ENCODE measurements at regions not wholly inside any gene's neighbourhood (a gene's known extent, or its start where the extent isn't known, plus 50 kb on each side); places are given as distances from the start of the nearest gene placed in this dataset.

- TF ChIP-seq CTCF (conservative IDR thresholded peaks at IDR 0.05; ENCODE audit: low read depth, low read length) = no peak
Measured at GRCh38 chr3:16802389-16802788, 82.4 kb upstream of the PLCL2 start.

GRCh38 chr3:16803019-16803418 is 81.7 kb upstream of the PLCL2 start:
- no peak overlapping the region for H3K4me3 ChIP-seq (ENCODE audit: low read depth, low read length)
- no peak for DNase-seq (ENCODE audit: low read depth)
- no peak for TF ChIP-seq CTCF (conservative IDR thresholded peaks at IDR 0.05; ENCODE audit: low read depth, low read length)

More at GRCh38 chr3:16802389-16802788, 82.4 kb upstream of the PLCL2 start:
- no peak for DNase-seq (ENCODE audit: low read depth)
- H3K4me3 ChIP-seq (ENCODE audit: low read depth, low read length) = no peak overlapping the region

- H3K4me3 ChIP-seq (ENCODE audit: low read depth, low read length) = no peak overlapping the region
- no peak for DNase-seq (ENCODE audit: low read depth)
- no peak for TF ChIP-seq CTCF (conservative IDR thresholded peaks at IDR 0.05; ENCODE audit: low read depth, low read length)
Measured at GRCh38 chr3:16807391-16807790, 77.4 kb upstream of the PLCL2 start.

- no peak for TF ChIP-seq CTCF (conservative IDR thresholded peaks at IDR 0.05; ENCODE audit: low read depth, low read length)
- no peak overlapping the region for H3K4me3 ChIP-seq (ENCODE audit: low read depth, low read length)
- DNase-seq (ENCODE audit: low read depth) = no peak
Measured at GRCh38 chr3:16808393-16809107, 76.2 kb upstream of the PLCL2 start.

- DNase-seq (ENCODE audit: low read depth) = no peak
- TF ChIP-seq CTCF (conservative IDR thresholded peaks at IDR 0.05; ENCODE audit: low read depth, low read length) = no peak
Measured at GRCh38 chr3:16809482-16809881, 75.3 kb upstream of the PLCL2 start.

GRCh38 chr3:16809993-16810392 is 74.8 kb upstream of the PLCL2 start:
- DNase-seq (ENCODE audit: low read depth) = no peak
- no peak for TF ChIP-seq CTCF (conservative IDR thresholded peaks at IDR 0.05; ENCODE audit: low read depth, low read length)
- no peak overlapping the region for H3K4me3 ChIP-seq (ENCODE audit: low read depth, low read length)

More at GRCh38 chr3:16809482-16809881, 75.3 kb upstream of the PLCL2 start:
- H3K4me3 ChIP-seq (ENCODE audit: low read depth, low read length) = no peak overlapping the region
